CD4-positive, alpha-beta T cell (primary cell): ENCODE measurements at regions not wholly inside any gene's neighbourhood (a gene's known extent, or its start where the extent isn't known, plus 50 kb on each side); places are given as distances from the start of the nearest gene placed in this dataset.

Source experiments
- ATAC-seq: fragments of 200-7000 bp; cut with Tn5 transposase; one replicate; pipeline ENCODE4 v1.10.0; 2022; ENCODE audit warnings: mild to moderate bottlenecking; ENCODE audit not compliant: poor library complexity
- CTCF ChIA-PET: fragments of 350-600 bp; sonication (Branson Sonifier 250); formaldehyde crosslinking; loops from one replicate; lab custom pipeline; 2021; ENCODE audit warnings: antibody characterized with exemption, inconsistent platforms; lab: Charles Lee
- POLR2A ChIA-PET: fragments of 350-600 bp; sonication (Branson Sonifier 250); formaldehyde crosslinking; loops from one replicate; lab custom pipeline; 2021; ENCODE audit warnings: antibody characterized with exemption, inconsistent platforms; lab: Charles Lee
- DNase-seq, 14 experiments: peaks; one replicate each; pipeline ENCODE4 v3.0.0-alpha.2; 2013 to 2020; ENCODE audit warnings: mixed read lengths in 2 of 14
- H3K27ac ChIP-seq, 2 donors: one replicate each; pipeline versions ENCODE4 v1.5.1 to v1.7.0; 2013; ENCODE audit warnings: low read length in 2 of 2, low read depth in 1 of 2, mild to moderate bottlenecking in 1 of 2
- H3K27me3 ChIP-seq, 2 experiments: 1 replicate in 1 of 2; 2 replicates in 1 of 2; pipeline versions ENCODE4 v1.6.1 to v1.7.0; 2013; ENCODE audit warnings: low read length in 2 of 2, control low read depth in 1 of 2, mild to moderate bottlenecking in 1 of 2, moderate library complexity in 1 of 2; ENCODE audit not compliant: insufficient read depth in 2 of 2, control insufficient read depth in 1 of 2
- H3K36me3 ChIP-seq: one replicate; pipeline ENCODE4 v1.6.1; 2013; ENCODE audit warnings: low read length, control low read depth; ENCODE audit not compliant: insufficient read depth
- H3K4me1 ChIP-seq: one replicate; pipeline ENCODE4 v1.6.1; 2013; ENCODE audit warnings: low read length, control low read depth; ENCODE audit not compliant: insufficient read depth
- H3K4me3 ChIP-seq: one replicate; pipeline ENCODE4 v1.5.1; 2013; ENCODE audit warnings: mild to moderate bottlenecking, low read length, moderate library complexity
- H3K9me3 ChIP-seq, 2 experiments: 1 replicate in 1 of 2; 2 replicates in 1 of 2; pipeline versions ENCODE4 v1.6.1 to v1.7.0; 2013; ENCODE audit warnings: low read length in 2 of 2, mild to moderate bottlenecking in 2 of 2, control low read depth in 1 of 2, moderate library complexity in 1 of 2; ENCODE audit not compliant: control insufficient read depth in 1 of 2, insufficient read depth in 1 of 2
- H3K27ac Mint-ChIP-seq: one replicate; pipeline ENCODE4 v1.8.0; 2020; ENCODE audit warnings: mixed read lengths
- H3K27me3 Mint-ChIP-seq: one replicate; pipeline ENCODE4 v1.8.0; 2021; ENCODE audit warnings: mixed read lengths
- H3K36me3 Mint-ChIP-seq: one replicate; pipeline ENCODE4 v1.8.0; 2021; ENCODE audit warnings: low read depth, mixed read lengths
- H3K4me1 Mint-ChIP-seq: one replicate; pipeline ENCODE4 v1.8.0; 2021; ENCODE audit warnings: low read depth, mixed read lengths
- H3K4me3 Mint-ChIP-seq: one replicate; pipeline ENCODE4 v1.8.0; 2020; ENCODE audit warnings: mild to moderate bottlenecking, mixed read lengths
- H3K9me3 Mint-ChIP-seq: one replicate; pipeline ENCODE4 v1.8.0; 2020; ENCODE audit warnings: mixed read lengths
- CTCF ChIP-seq: fragments of 200-600 bp; IDR thresholded peaks from one replicate; pipeline ENCODE4 v1.8.0; 2022; ENCODE audit warnings: antibody characterized with exemption, mild to moderate bottlenecking
- intact Hi-C, 2 experiments: fragments of 100-400 bp; cut with DNase I in 1 of 2; cut with micrococcal nuclease in 1 of 2; formaldehyde crosslinking; loops; one replicate each; pipeline versions ENCODE4 v1.15.1 to v1.9.0; 2023 to 2025; cut with DNase I, micrococcal nuclease

- Mint-ChIP-seq H3K27ac (no peak overlapping the region), H3K4me1 (no peaks in the 10 kb centered on the region), H3K36me3 (no peaks in the 10 kb centered on the region), H3K4me3 (no peak overlapping the region), H3K27me3 (peaks cover 3% of the 10 kb centered on the region), H3K9me3 (no peaks in the 10 kb centered on the region)
- Histone ChIP-seq H3K27me3 (no peaks in the 10 kb centered on the region), H3K4me3 (no peak overlapping the region), H3K27ac (no peak overlapping the region), H3K9me3 (peaks cover 0 to 10% of the 10 kb centered on the region in 2 experiments), H3K36me3 (no peaks in the 10 kb centered on the region), H3K4me1 (no peaks in the 10 kb centered on the region)
- ChIA-PET CTCF (no interaction called here), POLR2A (no interaction called here)
- ATAC-seq (no peak), DNase-seq (no peak)
- intact Hi-C loops = no loop called here
- no peak for TF ChIP-seq CTCF
These were observed 369.7 kb upstream of the TSHZ3 start for GRCh38 chr19:31718898-31719297.

GRCh38 chr19:31723101-31723500 is 373.9 kb upstream of the TSHZ3 start:
- no peak overlapping the region for H3K4me3 Mint-ChIP-seq
- no peak overlapping the region for H3K27ac ChIP-seq
- no peaks in the 10 kb centered on the region for H3K36me3 Mint-ChIP-seq
- no peaks in the 10 kb centered on the region for H3K36me3 ChIP-seq
- intact Hi-C loops = no loop called here
- no peak overlapping the region for H3K27ac Mint-ChIP-seq
- no peaks in the 10 kb centered on the region for H3K27me3 ChIP-seq
- no peak for TF ChIP-seq CTCF
- ChIA-PET POLR2A (no interaction called here), CTCF (interaction anchor here (0.6 to 0.7 kb wide), 2 partner anchors 18 to 174 kb away, joined by 3 read pairs; no protein-coding TSS in a partner anchor)
- ATAC-seq (no peak), DNase-seq (no peak)
- no peaks in the 10 kb centered on the region for H3K4me1 Mint-ChIP-seq
- no peaks in the 10 kb centered on the region for H3K4me1 ChIP-seq
- no peaks in the 10 kb centered on the region for H3K9me3 ChIP-seq
- H3K27me3 Mint-ChIP-seq = peaks cover 3% of the 10 kb centered on the region
- no peaks in the 10 kb centered on the region for H3K9me3 Mint-ChIP-seq
- no peak overlapping the region for H3K4me3 ChIP-seq

- Mint-ChIP-seq H3K36me3 (no peaks in the 10 kb centered on the region), H3K9me3 (no peaks in the 10 kb centered on the region), H3K4me3 (no peak overlapping the region), H3K27ac (no peak overlapping the region), H3K4me1 (no peaks in the 10 kb centered on the region), H3K27me3 (peaks cover 3% of the 10 kb centered on the region)
- Histone ChIP-seq H3K27me3 (no peaks in the 10 kb centered on the region), H3K4me3 (no peak overlapping the region), H3K36me3 (no peaks in the 10 kb centered on the region), H3K4me1 (no peaks in the 10 kb centered on the region), H3K27ac (no peak overlapping the region), H3K9me3 (no peaks in the 10 kb centered on the region)
- no peak for TF ChIP-seq CTCF
- intact Hi-C loops = no loop called here
- ChIA-PET CTCF (no interaction called here), POLR2A (no interaction called here)
- DNase-seq (no peak), ATAC-seq (no peak)
These were observed 375.8 kb upstream of the TSHZ3 start for GRCh38 chr19:31725051-31725450.
